ENCODE measurements at regions not wholly inside any gene's neighbourhood (a gene's known extent, or its start where the extent isn't known, plus 50 kb on each side); places are given as distances from the start of the nearest gene placed in this dataset.

- no peak for TF ChIP-seq CTCF (IDR thresholded peaks at IDR 0.05)
- no peak for TF ChIP-seq POLR2A (IDR thresholded peaks at IDR 0.05)
Observed at GRCh38 chr4:184932343-184932742, 85.9 kb upstream of the HELT start.
